GM23338 (cell line): ENCODE measurements at regions not wholly inside any gene's neighbourhood (a gene's known extent, or its start where the extent isn't known, plus 50 kb on each side); places are given as distances from the start of the nearest gene placed in this dataset.
A peak's percentile ranks its signal among the peaks of the same experiment; 100 is the strongest.

Source experiments
- ATAC-seq: fragments of 200-7000 bp; cut with Tn5 transposase; 3 replicates; pipeline ENCODE4 v1.9.1; 2020
- DNase-seq: peaks from one replicate; pipeline ENCODE4 v3.0.0-alpha.2; 2015; ENCODE audit warnings: low spot score
- H2AFZ ChIP-seq: fragments of 200-600 bp; sonication (generic); 2 replicates; pipeline ENCODE4 v1.8.0; 2016; ENCODE audit warnings: antibody characterized with exemption, mild to moderate bottlenecking, moderate library complexity
- H3F3A ChIP-seq: fragments of 200-600 bp; sonication (generic); replicated peaks from 2 replicates; pipeline ENCODE4 v1.8.0; 2017; ENCODE audit warnings: antibody characterized with exemption, mixed run types, low read depth
- H3K27ac ChIP-seq: fragments of 200-600 bp; sonication (generic); 2 replicates; pipeline ENCODE4 v1.6.1; 2016; ENCODE audit warnings: low read depth
- H3K27me3 ChIP-seq: fragments of 200-600 bp; sonication (generic); 2 replicates; pipeline ENCODE4 v1.8.0; 2016; ENCODE audit warnings: mild to moderate bottlenecking, mixed run types, moderate library complexity; ENCODE audit not compliant: insufficient read depth
- H3K36me3 ChIP-seq: fragments of 200-600 bp; sonication (generic); 2 replicates; pipeline ENCODE4 v1.8.0; 2016; ENCODE audit warnings: mild to moderate bottlenecking; ENCODE audit not compliant: insufficient read depth
- H3K4me1 ChIP-seq: fragments of 200-600 bp; sonication (generic); 2 replicates; pipeline ENCODE4 v1.8.0; 2016; ENCODE audit warnings: mild to moderate bottlenecking, moderate library complexity; ENCODE audit not compliant: insufficient read depth
- H3K4me2 ChIP-seq: fragments of 200-600 bp; sonication (generic); 2 replicates; pipeline ENCODE4 v1.7.1; 2017; ENCODE audit warnings: mixed run types
- H3K4me3 ChIP-seq: fragments of 200-600 bp; sonication (generic); 2 replicates; pipeline ENCODE4 v1.6.1; 2016; ENCODE audit warnings: mixed run types
- H3K79me2 ChIP-seq: fragments of 200-600 bp; sonication (generic); replicated peaks from 2 replicates; pipeline ENCODE4 v1.8.0; 2017; ENCODE audit warnings: mild to moderate bottlenecking; ENCODE audit not compliant: insufficient read depth
- H3K9me2 ChIP-seq: fragments of 200-600 bp; sonication (generic); 2 replicates; pipeline ENCODE4 v1.8.0; 2017; ENCODE audit not compliant: insufficient read depth
- H4K20me1 ChIP-seq: fragments of 200-600 bp; sonication (generic); replicated peaks from 2 replicates; pipeline ENCODE4 v1.8.0; 2017; ENCODE audit warnings: mild to moderate bottlenecking; ENCODE audit not compliant: insufficient read depth
- H3K27ac Mint-ChIP-seq: 2 replicates; pipeline ENCODE4 v1.8.0; 2020; ENCODE audit warnings: inconsistent platforms, mild to moderate bottlenecking, moderate library complexity, mixed read lengths
- H3K27me3 Mint-ChIP-seq: 3 replicates; pipeline ENCODE4 v1.8.0; 2022; ENCODE audit warnings: low read depth, mild to moderate bottlenecking, moderate library complexity, mixed read lengths, inconsistent platforms; ENCODE audit not compliant: insufficient read depth, poor library complexity
- H3K36me3 Mint-ChIP-seq: 3 replicates; pipeline ENCODE4 v1.8.0; 2021; ENCODE audit warnings: low read depth, mild to moderate bottlenecking, inconsistent platforms, moderate library complexity, mixed read lengths
- H3K4me1 Mint-ChIP-seq: 3 replicates; pipeline ENCODE4 v1.8.0; 2020; ENCODE audit warnings: mild to moderate bottlenecking, inconsistent platforms, mixed read lengths
- H3K4me3 Mint-ChIP-seq: 3 replicates; pipeline ENCODE4 v1.8.0; 2021; ENCODE audit warnings: moderate library complexity, mild to moderate bottlenecking, inconsistent platforms, mixed read lengths
- H3K9me3 Mint-ChIP-seq: 3 replicates; pipeline ENCODE4 v1.8.0; 2020; ENCODE audit warnings: moderate library complexity, mild to moderate bottlenecking, inconsistent platforms, mixed read lengths
- CREB1 ChIP-seq: fragments of 250-450 bp; sonication (Bioruptor Pico); IDR thresholded peaks from 2 replicates; pipeline ENCODE4 v1.5.0; 2020; ENCODE audit warnings: low read depth, mild to moderate bottlenecking, moderate library complexity
- JUNB ChIP-seq: IDR thresholded peaks from one replicate; pipeline ENCODE4 v1.6.1; 2016; ENCODE audit warnings: antibody characterized with exemption; ENCODE audit not compliant: unreplicated experiment
- REST ChIP-seq: IDR thresholded peaks from one replicate; pipeline ENCODE4 v1.6.1; 2018; ENCODE audit warnings: antibody characterized with exemption; ENCODE audit not compliant: unreplicated experiment
- TF ChIP-seq, protein P1 (sequence below), 2 experiments: fragments of 200-600 bp in 1 of 2; sonication (generic) in 1 of 2; conservative IDR thresholded peaks; 2 replicates each; pipeline versions ENCODE4 v1.5.1 to v1.6.1; 2016 to 2017; ENCODE audit warnings: antibody characterized with exemption in 2 of 2, low read depth in 2 of 2, mild to moderate bottlenecking in 2 of 2, moderate library complexity in 1 of 2
- TF ChIP-seq, protein P2 (sequence below): IDR thresholded peaks from 2 replicates; pipeline ENCODE4 v1.6.1; 2016; ENCODE audit warnings: antibody characterized with exemption

DNA sequence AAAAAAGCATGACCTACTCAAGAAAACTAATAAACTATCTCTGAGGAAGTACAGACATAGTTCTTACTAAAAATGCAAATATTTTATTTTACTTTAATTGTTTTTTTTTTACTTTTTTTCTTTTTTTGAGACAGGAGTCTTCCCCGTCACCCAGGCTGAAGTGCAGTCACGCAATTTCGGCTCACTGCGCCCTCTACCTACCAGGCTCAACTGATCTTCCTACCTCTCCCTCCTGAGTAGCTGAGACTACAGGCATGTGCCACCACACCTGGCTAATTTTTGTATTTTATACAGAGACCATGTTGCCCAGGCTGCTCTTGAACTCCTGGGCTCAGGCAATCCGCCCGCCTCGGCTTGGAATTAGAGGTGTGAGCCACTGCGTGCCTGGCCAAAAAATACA lies 1263.1 kb downstream of the KCNT2 start:
- ATAC-seq (peak; percentile 94), DNase-seq (peak; percentile 72)
- no peaks in the 10 kb centered on the region for H4K20me1 ChIP-seq
- no peak overlapping the region for H3K4me3 ChIP-seq
- H3K4me2 ChIP-seq: no peak overlapping the region
- H3K9me2 ChIP-seq: no peaks in the 10 kb centered on the region
- peaks cover 7% of the 10 kb centered on the region; the same call in 1 of the 2 replicates for H3K4me1 ChIP-seq
- H3K27ac ChIP-seq: no peak overlapping the region
- H3K4me1 Mint-ChIP-seq: peaks cover 14% of the 10 kb centered on the region; the same call in 2 of the 3 replicates
- no peaks in the 10 kb centered on the region for H3K79me2 ChIP-seq
- H3K9me3 Mint-ChIP-seq: no peaks in the 10 kb centered on the region
- no peaks in the 10 kb centered on the region for H3K27me3 ChIP-seq
- H3K36me3 ChIP-seq: no peaks in the 10 kb centered on the region
- no peak overlapping the region for H2AFZ ChIP-seq
- peaks cover 2% of the 10 kb centered on the region for H3K27me3 Mint-ChIP-seq
- no peaks in the 10 kb centered on the region for H3K36me3 Mint-ChIP-seq
- H3K4me3 Mint-ChIP-seq: no peak overlapping the region
- no peak overlapping the region for H3K27ac Mint-ChIP-seq
- TF ChIP-seq, protein P1, sequence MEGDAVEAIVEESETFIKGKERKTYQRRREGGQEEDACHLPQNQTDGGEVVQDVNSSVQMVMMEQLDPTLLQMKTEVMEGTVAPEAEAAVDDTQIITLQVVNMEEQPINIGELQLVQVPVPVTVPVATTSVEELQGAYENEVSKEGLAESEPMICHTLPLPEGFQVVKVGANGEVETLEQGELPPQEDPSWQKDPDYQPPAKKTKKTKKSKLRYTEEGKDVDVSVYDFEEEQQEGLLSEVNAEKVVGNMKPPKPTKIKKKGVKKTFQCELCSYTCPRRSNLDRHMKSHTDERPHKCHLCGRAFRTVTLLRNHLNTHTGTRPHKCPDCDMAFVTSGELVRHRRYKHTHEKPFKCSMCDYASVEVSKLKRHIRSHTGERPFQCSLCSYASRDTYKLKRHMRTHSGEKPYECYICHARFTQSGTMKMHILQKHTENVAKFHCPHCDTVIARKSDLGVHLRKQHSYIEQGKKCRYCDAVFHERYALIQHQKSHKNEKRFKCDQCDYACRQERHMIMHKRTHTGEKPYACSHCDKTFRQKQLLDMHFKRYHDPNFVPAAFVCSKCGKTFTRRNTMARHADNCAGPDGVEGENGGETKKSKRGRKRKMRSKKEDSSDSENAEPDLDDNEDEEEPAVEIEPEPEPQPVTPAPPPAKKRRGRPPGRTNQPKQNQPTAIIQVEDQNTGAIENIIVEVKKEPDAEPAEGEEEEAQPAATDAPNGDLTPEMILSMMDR (conservative IDR thresholded peaks at IDR 0.05; ENCODE audit: low read depth in 2 of 2): peak; percentile 59 to 79
- TF ChIP-seq REST (no peak), CREB1 (no peak), JUNB (no peak)
- no peaks in the 10 kb centered on the region for H3F3A ChIP-seq

- no peaks in the 10 kb centered on the region for H3K36me3 Mint-ChIP-seq
- Histone ChIP-seq H3K36me3 (no peaks in the 10 kb centered on the region), H3K27me3 (no peaks in the 10 kb centered on the region), H3K79me2 (no peaks in the 10 kb centered on the region), H3K27ac (peak overlapping the region; percentile 52; the same call in 1 of the 2 replicates), H3K4me1 (peaks cover 15% of the 10 kb centered on the region), H3K9me2 (no peaks in the 10 kb centered on the region), H3K4me2 (peak overlapping the region; percentile 36; the same call in 1 of the 2 replicates), H3F3A (no peaks in the 10 kb centered on the region), H4K20me1 (no peaks in the 10 kb centered on the region), H2AFZ (no peak overlapping the region), H3K4me3 (no peak overlapping the region)
- DNase-seq: no peak
- no peak overlapping the region for H3K4me3 Mint-ChIP-seq
- peak overlapping the region; percentile 96 for H3K27ac Mint-ChIP-seq
- peaks cover 37% of the 10 kb centered on the region for H3K4me1 Mint-ChIP-seq
- H3K27me3 Mint-ChIP-seq: peaks cover 1% of the 10 kb centered on the region
- no peak for ATAC-seq
- no peaks in the 10 kb centered on the region for H3K9me3 Mint-ChIP-seq
- no peak for TF ChIP-seq REST
- TF ChIP-seq, protein P2, sequence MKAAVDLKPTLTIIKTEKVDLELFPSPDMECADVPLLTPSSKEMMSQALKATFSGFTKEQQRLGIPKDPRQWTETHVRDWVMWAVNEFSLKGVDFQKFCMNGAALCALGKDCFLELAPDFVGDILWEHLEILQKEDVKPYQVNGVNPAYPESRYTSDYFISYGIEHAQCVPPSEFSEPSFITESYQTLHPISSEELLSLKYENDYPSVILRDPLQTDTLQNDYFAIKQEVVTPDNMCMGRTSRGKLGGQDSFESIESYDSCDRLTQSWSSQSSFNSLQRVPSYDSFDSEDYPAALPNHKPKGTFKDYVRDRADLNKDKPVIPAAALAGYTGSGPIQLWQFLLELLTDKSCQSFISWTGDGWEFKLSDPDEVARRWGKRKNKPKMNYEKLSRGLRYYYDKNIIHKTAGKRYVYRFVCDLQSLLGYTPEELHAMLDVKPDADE: no peak
- TF ChIP-seq, protein P1 (conservative IDR thresholded peaks at IDR 0.05; ENCODE audit: low read depth in 2 of 2): no peak
These were observed 1270.6 kb downstream of the KCNT2 start for GRCh38 chr1:195337646-195338045.
